Fibroblast of lung (primary cell): ENCODE measurements at regions not wholly inside any gene's neighbourhood (a gene's known extent, or its start where the extent isn't known, plus 50 kb on each side); places are given as distances from the start of the nearest gene placed in this dataset.
"Not testable (repeated sequence)": the region's sequence is repeated elsewhere in the genome, so short reads cannot be mapped to it uniquely, and the experiment has no call there.

Experiments
- DNase-seq, 2 donors: peaks; one replicate each; pipeline versions ENCODE4 v3.0.0 to v3.0.0-alpha.2; 2010; ENCODE audit warnings: low read depth in 2 of 2
- H2AFZ ChIP-seq: 2 replicates; pipeline ENCODE4 v1.5.1; 2012; ENCODE audit warnings: low read length, control low read depth, inconsistent platforms
- H3K27ac ChIP-seq: 2 replicates; pipeline ENCODE4 v1.5.1; 2011; ENCODE audit warnings: low read length, control low read depth; ENCODE audit not compliant: insufficient read depth
- H3K27me3 ChIP-seq: 2 replicates; pipeline ENCODE4 v1.5.1; 2011; ENCODE audit warnings: mild to moderate bottlenecking, low read length; ENCODE audit not compliant: control insufficient read depth, insufficient read depth
- H3K36me3 ChIP-seq: 2 replicates; pipeline ENCODE4 v1.5.1; 2011; ENCODE audit warnings: low read length; ENCODE audit not compliant: control insufficient read depth, insufficient read depth
- H3K4me1 ChIP-seq: 2 replicates; pipeline ENCODE4 v1.5.1; 2011; ENCODE audit warnings: low read length; ENCODE audit not compliant: control insufficient read depth, insufficient read depth; ENCODE audit errors: extremely low read depth
- H3K4me2 ChIP-seq: 2 replicates; pipeline ENCODE4 v1.5.1; 2011; ENCODE audit warnings: low read length, control low read depth; ENCODE audit not compliant: insufficient read depth; ENCODE audit errors: extremely low read depth
- H3K4me3 ChIP-seq, 4 experiments: fragments of 200-600 bp in 1 of 4; sonication (generic) in 1 of 4; replicated peaks in 1 of 4; 2 replicates each; pipeline ENCODE4 v1.5.1; 2011 to 2016; ENCODE audit warnings: low read length in 4 of 4, low read depth in 3 of 4, mild to moderate bottlenecking in 3 of 4, control low read depth in 2 of 4, inconsistent platforms in 1 of 4, mixed read lengths in 1 of 4; ENCODE audit not compliant: insufficient read depth in 1 of 4; ENCODE audit errors: control extremely low read depth in 1 of 4
- H3K79me2 ChIP-seq: 2 replicates; pipeline ENCODE4 v1.5.1; 2012; ENCODE audit warnings: mild to moderate bottlenecking, low read length, inconsistent platforms; ENCODE audit not compliant: control insufficient read depth, insufficient read depth
- H3K9ac ChIP-seq: 2 replicates; pipeline ENCODE4 v1.5.1; 2011; ENCODE audit warnings: mild to moderate bottlenecking, low read length, control low read depth; ENCODE audit not compliant: insufficient read depth
- H3K9me3 ChIP-seq: 2 replicates; pipeline ENCODE4 v1.5.1; 2012; ENCODE audit warnings: low read depth, low read length; ENCODE audit not compliant: control insufficient read depth, insufficient read depth
- H4K20me1 ChIP-seq: 2 replicates; pipeline ENCODE4 v1.5.1; 2011; ENCODE audit warnings: low read length; ENCODE audit not compliant: control insufficient read depth, insufficient read depth; ENCODE audit errors: extremely low read depth
- CTCF ChIP-seq, 2 donors: IDR thresholded peaks in 1 of 2; conservative IDR thresholded peaks in 1 of 2; 1 replicate in 1 of 2; 2 replicates in 1 of 2; pipeline ENCODE4 v1.5.1; 2011 to 2012; ENCODE audit warnings: low read length in 2 of 2, control low read depth in 1 of 2, inconsistent platforms in 1 of 2, low read depth in 1 of 2, mild to moderate bottlenecking in 1 of 2
- EZH2 ChIP-seq: IDR thresholded peaks from 2 replicates; pipeline ENCODE4 v1.5.1; 2012; ENCODE audit warnings: low read length, control low read depth, mild to moderate bottlenecking; ENCODE audit errors: missing control alignments

GRCh38 chr7:34569975-34570699 lies 87.9 kb upstream of the NPSR1 start:
- DNase-seq = no peak
- no peaks in the 10 kb centered on the region for H3K9me3 ChIP-seq

GRCh38 chr7:34575006-34575405 lies 83.0 kb upstream of the NPSR1 start:
- Histone ChIP-seq H3K27ac (no peak overlapping the region), H3K79me2 (no peaks in the 10 kb centered on the region), H3K36me3 (no peaks in the 10 kb centered on the region), H2AFZ (no peak overlapping the region), H3K4me3 (no peak overlapping the region), H3K9me3 (no peaks in the 10 kb centered on the region), H3K9ac (no peak overlapping the region), H3K27me3 (no peaks in the 10 kb centered on the region), H3K4me1 (no peaks in the 10 kb centered on the region), H3K4me2 (no peak overlapping the region), H4K20me1 (no peaks in the 10 kb centered on the region)
- no peak for TF ChIP-seq CTCF (conservative IDR thresholded peaks at IDR 0.05 in 1 of 2, IDR thresholded peaks at IDR 0.05 in 1 of 2; ENCODE audit: low read depth in 1 of 2, low read length in 2 of 2)
- TF ChIP-seq EZH2 = no peak
- no peak for DNase-seq

More at GRCh38 chr7:34569975-34570699, 87.9 kb upstream of the NPSR1 start:
- Histone ChIP-seq H4K20me1 (no peaks in the 10 kb centered on the region), H3K9ac (no peak overlapping the region), H3K4me1 (no peaks in the 10 kb centered on the region), H3K27ac (no peak overlapping the region), H3K79me2 (no peaks in the 10 kb centered on the region), H3K36me3 (no peaks in the 10 kb centered on the region), H3K27me3 (no peaks in the 10 kb centered on the region), H3K4me3 (no peak overlapping the region), H3K4me2 (no peak overlapping the region), H2AFZ (no peak overlapping the region)
- TF ChIP-seq CTCF (conservative IDR thresholded peaks at IDR 0.05 in 1 of 2, IDR thresholded peaks at IDR 0.05 in 1 of 2; ENCODE audit: low read depth in 1 of 2, low read length in 2 of 2) (no peak), EZH2 (no peak)

- not testable (repeated sequence) for H4K20me1 ChIP-seq, H3K36me3 ChIP-seq, H3K9me3 ChIP-seq, H3K27ac ChIP-seq, H3K9ac ChIP-seq, H3K4me2 ChIP-seq, DNase-seq, H3K79me2 ChIP-seq, H3K27me3 ChIP-seq, H3K4me1 ChIP-seq, H2AFZ ChIP-seq, H3K4me3 ChIP-seq
Observed at GRCh38 chr7:34577934-34578333, 80.1 kb upstream of the NPSR1 start.

GRCh38 chr7:34581698-34582097 lies 76.3 kb upstream of the NPSR1 start:
- not testable (repeated sequence) for H3K36me3 ChIP-seq, H3K9me3 ChIP-seq, DNase-seq, H3K4me1 ChIP-seq, H3K9ac ChIP-seq, H3K4me3 ChIP-seq, H4K20me1 ChIP-seq, H3K79me2 ChIP-seq, H2AFZ ChIP-seq, H3K27ac ChIP-seq, H3K27me3 ChIP-seq, H3K4me2 ChIP-seq
